ENCODE measurements at regions not wholly inside any gene's neighbourhood (a gene's known extent, or its start where the extent isn't known, plus 50 kb on each side); places are given as distances from the start of the nearest gene placed in this dataset.

GRCh38 chr14:39977198-39977597 lies 545.0 kb upstream of the FBXO33 start (continued):
- no peak for TF ChIP-seq ATOH8 (CRISPR knock-in tag; IDR thresholded peaks at IDR 0.05; ENCODE audit: low read depth)

DNA sequence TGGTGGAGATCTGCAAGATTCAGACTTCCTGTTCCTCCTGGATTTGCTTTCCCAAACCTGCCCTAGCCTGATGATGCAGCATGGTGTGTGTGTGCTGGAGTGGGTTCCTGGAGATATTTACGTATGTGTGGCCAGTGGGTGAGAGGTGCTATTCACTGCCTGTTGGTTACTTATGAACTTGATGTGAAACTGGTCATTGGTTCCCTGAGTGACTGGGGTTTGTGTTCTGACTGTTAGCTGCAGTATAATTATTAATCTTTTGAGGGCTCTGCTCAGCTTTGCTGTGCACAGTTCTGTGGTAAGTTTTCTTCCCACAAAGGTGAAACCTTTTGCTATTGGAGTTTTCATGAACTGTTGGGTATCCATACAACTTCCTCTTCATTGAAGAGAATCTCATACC lies 541.8 kb upstream of the FBXO33 start:
- ChIA-PET CTCF (no interaction called here), POLR2A (no interaction called here)
- no peak for ATAC-seq
- H3K4me2 ChIP-seq, result no peak overlapping the region
- DNase-seq (ENCODE audit: low read depth in 1 of 2, low spot score in 1 of 2), result no peak
- no peak overlapping the region for H3K27ac ChIP-seq
- no peak for TF ChIP-seq NFE2L2 (conservative IDR thresholded peaks at IDR 0.05; ENCODE audit: low read length)
- FAIRE-seq, result no peak
- WGBS (ENCODE audit: missing lambda C conversion rate), result 20% methylated on average over 1 of the region's 1 CpG
- no peaks in the 10 kb centered on the region for H3K4me1 ChIP-seq
- H3K4me3 ChIP-seq, result no peak overlapping the region
- no peaks in the 10 kb centered on the region for H3K9me3 ChIP-seq

- WGBS (ENCODE audit: missing lambda C conversion rate), result 3% methylated on average over 2 of the region's 2 CpGs
- no peaks in the 10 kb centered on the region for H3K4me1 ChIP-seq
- DNase-seq (ENCODE audit: low read depth in 1 of 2, low spot score in 1 of 2) (no peak), ATAC-seq (no peak), FAIRE-seq (no peak)
- H3K9me3 ChIP-seq, result no peaks in the 10 kb centered on the region
- no peak overlapping the region for H3K27ac ChIP-seq
- CTCF ChIA-PET, result no interaction called here
- no peak overlapping the region for H3K4me3 ChIP-seq
- H3K4me2 ChIP-seq, result no peak overlapping the region
- no peak for TF ChIP-seq FOXS1 (CRISPR knock-in tag; IDR thresholded peaks at IDR 0.05)
- TF ChIP-seq, protein P1, sequence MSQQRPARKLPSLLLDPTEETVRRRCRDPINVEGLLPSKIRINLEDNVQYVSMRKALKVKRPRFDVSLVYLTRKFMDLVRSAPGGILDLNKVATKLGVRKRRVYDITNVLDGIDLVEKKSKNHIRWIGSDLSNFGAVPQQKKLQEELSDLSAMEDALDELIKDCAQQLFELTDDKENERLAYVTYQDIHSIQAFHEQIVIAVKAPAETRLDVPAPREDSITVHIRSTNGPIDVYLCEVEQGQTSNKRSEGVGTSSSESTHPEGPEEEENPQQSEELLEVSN (IDR thresholded peaks at IDR 0.05; ENCODE audit: borderline replicate concordance, low read depth), result no peak
- TF ChIP-seq HOXB13 (CRISPR knock-in tag; IDR thresholded peaks at IDR 0.05; ENCODE audit: low read depth), result no peak
- no peak for TF ChIP-seq NPAS2 (CRISPR knock-in tag; IDR thresholded peaks at IDR 0.05; ENCODE audit: borderline replicate concordance)
- TF ChIP-seq KDM1A (IDR thresholded peaks at IDR 0.05; ENCODE audit: low read depth), result no peak
- no peak for TF ChIP-seq TP53 (CRISPR knock-in tag; IDR thresholded peaks at IDR 0.05)
- TF ChIP-seq CBX8 (IDR thresholded peaks at IDR 0.05), result no peak
- TF ChIP-seq, protein P2, sequence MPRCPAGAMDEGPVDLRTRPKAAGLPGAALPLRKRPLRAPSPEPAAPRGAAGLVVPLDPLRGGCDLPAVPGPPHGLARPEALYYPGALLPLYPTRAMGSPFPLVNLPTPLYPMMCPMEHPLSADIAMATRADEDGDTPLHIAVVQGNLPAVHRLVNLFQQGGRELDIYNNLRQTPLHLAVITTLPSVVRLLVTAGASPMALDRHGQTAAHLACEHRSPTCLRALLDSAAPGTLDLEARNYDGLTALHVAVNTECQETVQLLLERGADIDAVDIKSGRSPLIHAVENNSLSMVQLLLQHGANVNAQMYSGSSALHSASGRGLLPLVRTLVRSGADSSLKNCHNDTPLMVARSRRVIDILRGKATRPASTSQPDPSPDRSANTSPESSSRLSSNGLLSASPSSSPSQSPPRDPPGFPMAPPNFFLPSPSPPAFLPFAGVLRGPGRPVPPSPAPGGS (IDR thresholded peaks at IDR 0.05), result no peak
- POLR2A ChIA-PET, result no interaction called here
Observed at GRCh38 chr14:39972704-39973103, 540.5 kb upstream of the FBXO33 start.

DNA sequence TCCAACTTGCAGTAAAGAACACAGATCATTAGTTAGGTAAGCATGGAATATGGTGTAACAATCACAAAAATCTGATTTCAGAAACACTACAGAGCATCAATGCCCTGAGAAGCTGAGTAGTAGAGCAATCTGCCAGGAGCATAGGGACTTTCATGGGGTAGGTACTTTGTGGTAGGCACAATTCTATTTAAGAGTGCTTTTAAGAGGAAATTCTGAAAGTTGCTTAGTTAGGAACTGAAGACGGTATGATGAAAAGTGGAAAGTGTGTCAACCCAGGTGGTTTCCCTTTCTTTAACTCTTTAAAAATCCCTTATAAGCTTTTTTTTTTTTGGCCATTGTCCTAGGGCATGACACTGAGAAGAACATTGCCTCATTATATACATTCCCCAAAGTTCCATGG lies 535.7 kb upstream of the FBXO33 start:
- 47% methylated on average over 1 of the region's 1 CpG for WGBS (ENCODE audit: missing lambda C conversion rate)
- ATAC-seq (no peak), DNase-seq (ENCODE audit: low read depth in 1 of 2, low spot score in 1 of 2) (no peak), FAIRE-seq (no peak)
- H3K9me3 ChIP-seq, result no peaks in the 10 kb centered on the region
- H3K27ac ChIP-seq, result no peak overlapping the region
- CTCF ChIA-PET, result no interaction called here
- POLR2A ChIA-PET, result no interaction called here
- no peak overlapping the region for H3K4me2 ChIP-seq
- TF ChIP-seq HOXB5 (CRISPR knock-in tag; IDR thresholded peaks at IDR 0.05) (no peak), RAD21 (conservative IDR thresholded peaks at IDR 0.05 in 1 of 2, IDR thresholded peaks at IDR 0.05 in 1 of 2) (no peak), JUNB (IDR thresholded peaks at IDR 0.05) (no peak)
- H3K4me3 ChIP-seq, result no peak overlapping the region
- no peaks in the 10 kb centered on the region for H3K4me1 ChIP-seq

- ATAC-seq, result no peak
- ChIA-PET CTCF (interaction anchor here (0.6 kb wide), 1 partner anchor 1467 kb away, joined by 3 read pairs; no protein-coding TSS in a partner anchor), POLR2A (no interaction called here)
- Histone ChIP-seq H3K9me3 (no peaks in the 10 kb centered on the region), H3K4me3 (no peak overlapping the region), H3K27ac (no peak overlapping the region), H3K4me1 (no peaks in the 10 kb centered on the region), H3K4me2 (no peak overlapping the region)
- 7% methylated on average over 3 of the region's 3 CpGs for WGBS (ENCODE audit: missing lambda C conversion rate)
- DNase-seq (ENCODE audit: low read depth in 1 of 2, low spot score in 1 of 2), result no peak
- FAIRE-seq, result no peak
- TF ChIP-seq CEBPB (IDR thresholded peaks at IDR 0.05) (no peak), JUN (IDR thresholded peaks at IDR 0.05) (no peak), MAZ (IDR thresholded peaks at IDR 0.05; ENCODE audit: borderline replicate concordance, low read depth, low read length) (no peak), POLR2AphosphoS2 (conservative IDR thresholded peaks at IDR 0.05; ENCODE audit: low read length) (no peak), ZSCAN20 (CRISPR knock-in tag; IDR thresholded peaks at IDR 0.05) (no peak), JUNB (IDR thresholded peaks at IDR 0.05) (no peak), NPAS2 (CRISPR knock-in tag; IDR thresholded peaks at IDR 0.05; ENCODE audit: borderline replicate concordance) (no peak), EHMT2 (IDR thresholded peaks at IDR 0.05; ENCODE audit: low read depth) (no peak), HOXA7 (CRISPR knock-in tag; IDR thresholded peaks at IDR 0.05) (no peak), ATOH8 (CRISPR knock-in tag; IDR thresholded peaks at IDR 0.05; ENCODE audit: low read depth) (no peak), RARB (CRISPR knock-in tag; IDR thresholded peaks at IDR 0.05) (no peak), HOXB13 (CRISPR knock-in tag; IDR thresholded peaks at IDR 0.05; ENCODE audit: low read depth) (no peak), MAFK (IDR thresholded peaks at IDR 0.05; ENCODE audit: partially characterized antibody) (no peak)
Observed at GRCh38 chr14:39957987-39958386, 525.8 kb upstream of the FBXO33 start.

Data from A549 (cell line).